Kidney epithelial cell (primary cell): ENCODE measurements at regions not wholly inside any gene's neighbourhood (a gene's known extent, or its start where the extent isn't known, plus 50 kb on each side); places are given as distances from the start of the nearest gene placed in this dataset.

Experiments used
- DNase-seq: peaks from one replicate; pipeline ENCODE4 v3.0.0-alpha.2; 2010; ENCODE audit warnings: low read depth
- H3K27me3 ChIP-seq: 2 replicates; pipeline ENCODE4 v1.6.0; 2011; ENCODE audit warnings: low read length; ENCODE audit not compliant: control insufficient read depth, insufficient read depth
- H3K36me3 ChIP-seq: 2 replicates; pipeline ENCODE4 v1.5.1; 2011; ENCODE audit warnings: low read length; ENCODE audit not compliant: control insufficient read depth, insufficient read depth
- H3K4me3 ChIP-seq: 2 replicates; pipeline ENCODE4 v1.5.1; 2011; ENCODE audit warnings: low read depth, mild to moderate bottlenecking, control low read depth, low read length
- CTCF ChIP-seq: IDR thresholded peaks from 2 replicates; pipeline ENCODE4 v1.5.1; 2011; ENCODE audit warnings: mild to moderate bottlenecking, moderate library complexity, low read length, control low read depth, inconsistent platforms; ENCODE audit not compliant: insufficient read depth, poor library complexity, severe bottlenecking

GRCh38 chr3:127482216-127483004 is 108.1 kb downstream of the TPRA1 start:
- H3K27me3 ChIP-seq = peaks cover 8% of the 10 kb centered on the region
- no peaks in the 10 kb centered on the region for H3K36me3 ChIP-seq
- no peak for TF ChIP-seq CTCF
- no peak for DNase-seq
- H3K4me3 ChIP-seq = no peak overlapping the region

- Histone ChIP-seq H3K36me3 (no peaks in the 10 kb centered on the region), H3K4me3 (no peak overlapping the region), H3K27me3 (peaks cover 10% of the 10 kb centered on the region)
- no peak for TF ChIP-seq CTCF
- DNase-seq = no peak
Observed at GRCh38 chr3:127480196-127480954, 110.2 kb downstream of the TPRA1 start.

GRCh38 chr3:127479449-127479848 is 111.1 kb downstream of the TPRA1 start:
- Histone ChIP-seq H3K4me3 (no peak overlapping the region), H3K27me3 (peaks cover 10% of the 10 kb centered on the region), H3K36me3 (no peaks in the 10 kb centered on the region)
- DNase-seq = no peak
- TF ChIP-seq CTCF = no peak

GRCh38 chr3:127478922-127479321 is 111.6 kb downstream of the TPRA1 start:
- TF ChIP-seq CTCF = no peak
- Histone ChIP-seq H3K4me3 (no peak overlapping the region), H3K36me3 (no peaks in the 10 kb centered on the region), H3K27me3 (peaks cover 8% of the 10 kb centered on the region)
- no peak for DNase-seq

- Histone ChIP-seq H3K4me3 (no peak overlapping the region), H3K27me3 (peaks cover 8% of the 10 kb centered on the region), H3K36me3 (no peaks in the 10 kb centered on the region)
- no peak for TF ChIP-seq CTCF
- no peak for DNase-seq
Observed at GRCh38 chr3:127477396-127477795, 113.1 kb downstream of the TPRA1 start.
